Peyer's patch (tissue), 4 donors: ENCODE measurements at regions not wholly inside any gene's neighbourhood (a gene's known extent, or its start where the extent isn't known, plus 50 kb on each side); places are given as distances from the start of the nearest gene placed in this dataset.

Source experiments
- CTCF ChIP-seq, 6 experiments: fragments of 450-650 bp in 4 of 6; fragments of 200-600 bp in 2 of 6; sonication (generic) in 1 of 6; IDR thresholded peaks; one replicate each; pipeline ENCODE4 v1.5.1; 2017 to 2019; ENCODE audit warnings: antibody characterized with exemption in 6 of 6, mild to moderate bottlenecking in 3 of 6, moderate library complexity in 1 of 6
- POLR2A ChIP-seq, 2 donors: fragments of 450-650 bp; IDR thresholded peaks; one replicate each; pipeline ENCODE4 v1.5.1; 2017; ENCODE audit warnings: antibody characterized with exemption in 2 of 2, mild to moderate bottlenecking in 2 of 2, moderate library complexity in 2 of 2

- TF ChIP-seq CTCF (IDR thresholded peaks at IDR 0.05), result no peak
- no peak for TF ChIP-seq POLR2A (IDR thresholded peaks at IDR 0.05)
Measured at GRCh38 chr9:86585422-86586143, 231.4 kb upstream of the TUT7 start.
